Type B pancreatic cell (in vitro differentiated cells): ENCODE measurements at regions not wholly inside any gene's neighbourhood (a gene's known extent, or its start where the extent isn't known, plus 50 kb on each side); places are given as distances from the start of the nearest gene placed in this dataset.

Source experiments
- DNase-seq: peaks from one replicate; pipeline ENCODE4 v3.0.0; 2021; ENCODE audit warnings: mixed read lengths; ENCODE audit not compliant: unreplicated experiment; ENCODE audit errors: extremely low spot score
- H3K27ac Mint-ChIP-seq: 2 replicates; pipeline ENCODE4 v1.8.0; 2021; ENCODE audit warnings: mild to moderate bottlenecking, mixed read lengths
- H3K27me3 Mint-ChIP-seq: 2 replicates; pipeline ENCODE4 v1.8.0; 2021; ENCODE audit warnings: mixed read lengths
- H3K36me3 Mint-ChIP-seq: 2 replicates; pipeline ENCODE4 v1.8.0; 2021; ENCODE audit warnings: mixed read lengths
- H3K4me1 Mint-ChIP-seq: one replicate; pipeline ENCODE4 v1.8.0; 2021; ENCODE audit warnings: mixed read lengths; ENCODE audit not compliant: unreplicated experiment
- H3K4me3 Mint-ChIP-seq: 2 replicates; pipeline ENCODE4 v1.8.0; 2021; ENCODE audit warnings: mild to moderate bottlenecking, mixed read lengths
- H3K9me3 Mint-ChIP-seq: 2 replicates; pipeline ENCODE4 v1.8.0; 2021; ENCODE audit warnings: mixed read lengths
- TF ChIP-seq, protein P1 (sequence below): fragments of 200-600 bp; sonication (generic); conservative IDR thresholded peaks from 2 replicates; pipeline ENCODE4 v1.5.0; 2021; ENCODE audit warnings: antibody characterized with exemption, mild to moderate bottlenecking

- Mint-ChIP-seq H3K36me3 (no peaks in the 10 kb centered on the region), H3K27me3 (peaks cover 39% of the 10 kb centered on the region), H3K27ac (no peak overlapping the region), H3K9me3 (no peaks in the 10 kb centered on the region), H3K4me1 (no peaks in the 10 kb centered on the region), H3K4me3 (no peak overlapping the region)
- DNase-seq, result peak; percentile 40
- TF ChIP-seq, protein P1, sequence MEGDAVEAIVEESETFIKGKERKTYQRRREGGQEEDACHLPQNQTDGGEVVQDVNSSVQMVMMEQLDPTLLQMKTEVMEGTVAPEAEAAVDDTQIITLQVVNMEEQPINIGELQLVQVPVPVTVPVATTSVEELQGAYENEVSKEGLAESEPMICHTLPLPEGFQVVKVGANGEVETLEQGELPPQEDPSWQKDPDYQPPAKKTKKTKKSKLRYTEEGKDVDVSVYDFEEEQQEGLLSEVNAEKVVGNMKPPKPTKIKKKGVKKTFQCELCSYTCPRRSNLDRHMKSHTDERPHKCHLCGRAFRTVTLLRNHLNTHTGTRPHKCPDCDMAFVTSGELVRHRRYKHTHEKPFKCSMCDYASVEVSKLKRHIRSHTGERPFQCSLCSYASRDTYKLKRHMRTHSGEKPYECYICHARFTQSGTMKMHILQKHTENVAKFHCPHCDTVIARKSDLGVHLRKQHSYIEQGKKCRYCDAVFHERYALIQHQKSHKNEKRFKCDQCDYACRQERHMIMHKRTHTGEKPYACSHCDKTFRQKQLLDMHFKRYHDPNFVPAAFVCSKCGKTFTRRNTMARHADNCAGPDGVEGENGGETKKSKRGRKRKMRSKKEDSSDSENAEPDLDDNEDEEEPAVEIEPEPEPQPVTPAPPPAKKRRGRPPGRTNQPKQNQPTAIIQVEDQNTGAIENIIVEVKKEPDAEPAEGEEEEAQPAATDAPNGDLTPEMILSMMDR, result no peak
Observed at GRCh38 chr2:19841918-19842693, 59.7 kb downstream of the TTC32 start.

DNA sequence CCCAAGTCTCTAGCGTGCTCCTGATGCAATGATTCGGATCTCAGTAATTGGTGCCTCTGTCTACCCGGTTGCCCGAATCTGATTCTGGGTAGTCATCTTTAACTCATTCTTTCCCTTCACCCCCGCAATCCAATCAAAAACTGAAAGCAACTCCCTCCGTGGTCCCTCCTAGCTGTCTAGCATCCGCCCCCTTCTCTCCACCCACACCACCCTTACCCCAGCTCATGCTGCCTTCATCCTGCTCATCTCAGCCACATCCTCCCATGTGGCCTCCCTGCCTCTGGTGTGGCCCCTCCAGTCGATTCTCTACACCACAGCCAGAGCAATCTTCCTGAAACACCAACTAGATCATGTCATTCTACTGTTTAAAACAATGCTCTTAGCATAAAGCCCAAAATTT, 62.3 kb downstream of the TTC32 start:
- Mint-ChIP-seq H3K4me1 (no peaks in the 10 kb centered on the region), H3K9me3 (no peaks in the 10 kb centered on the region), H3K27me3 (peaks cover 33% of the 10 kb centered on the region), H3K27ac (no peak overlapping the region), H3K36me3 (no peaks in the 10 kb centered on the region), H3K4me3 (no peak overlapping the region)
- TF ChIP-seq, protein P1, result no peak
- peak; percentile 27 for DNase-seq

DNA sequence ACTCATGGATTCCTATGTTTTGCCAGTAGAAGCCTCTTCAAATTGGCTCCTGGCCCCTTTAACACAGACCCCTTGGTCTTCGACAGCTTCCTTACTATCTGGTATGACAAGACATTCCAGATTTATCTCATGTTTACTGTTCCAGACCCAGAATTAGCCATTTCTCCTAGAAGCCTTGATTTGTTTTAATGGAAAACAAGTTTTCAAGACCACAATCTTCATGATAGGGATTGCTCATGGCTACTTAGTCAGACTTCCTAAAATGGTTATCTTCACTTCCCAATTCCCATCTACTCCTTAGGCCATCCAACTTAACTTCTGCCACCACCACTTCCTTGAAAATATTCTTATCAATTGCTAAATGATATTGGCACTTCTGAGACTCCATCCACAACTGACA, 63.2 kb downstream of the TTC32 start:
- Mint-ChIP-seq H3K4me3 (no peak overlapping the region), H3K27me3 (peaks cover 32% of the 10 kb centered on the region), H3K36me3 (no peaks in the 10 kb centered on the region), H3K9me3 (no peaks in the 10 kb centered on the region), H3K27ac (no peak overlapping the region), H3K4me1 (no peaks in the 10 kb centered on the region)
- DNase-seq, result no peak
- TF ChIP-seq, protein P1, result no peak

- H3K27me3 Mint-ChIP-seq, result peaks cover 32% of the 10 kb centered on the region
- no peaks in the 10 kb centered on the region for H3K9me3 Mint-ChIP-seq
- H3K36me3 Mint-ChIP-seq, result no peaks in the 10 kb centered on the region
- TF ChIP-seq, protein P1, result no peak
- no peak overlapping the region for H3K4me3 Mint-ChIP-seq
- no peak overlapping the region for H3K27ac Mint-ChIP-seq
- peak; percentile 29 for DNase-seq
- no peaks in the 10 kb centered on the region for H3K4me1 Mint-ChIP-seq
Observed at GRCh38 chr2:19837235-19837766, 64.5 kb downstream of the TTC32 start.

GRCh38 chr2:19835781-19836281, 66.0 kb downstream of the TTC32 start:
- H3K27ac Mint-ChIP-seq, result no peak overlapping the region
- no peaks in the 10 kb centered on the region for H3K4me1 Mint-ChIP-seq
- TF ChIP-seq, protein P1, result no peak
- no peak for DNase-seq
- no peak overlapping the region for H3K4me3 Mint-ChIP-seq
- H3K27me3 Mint-ChIP-seq, result peaks cover 28% of the 10 kb centered on the region
- no peaks in the 10 kb centered on the region for H3K9me3 Mint-ChIP-seq
- no peaks in the 10 kb centered on the region for H3K36me3 Mint-ChIP-seq
